Anterior cingulate cortex (tissue), 58 donors: ENCODE measurements at regions not wholly inside any gene's neighbourhood (a gene's known extent, or its start where the extent isn't known, plus 50 kb on each side); places are given as distances from the start of the nearest gene placed in this dataset.

ENCODE experiments used
- DNase-seq, 58 donors: peaks; one replicate each; lab custom pipeline; 2025; lab: John Stamatoyannopoulos, UW

GRCh38 chr4:30642567-30642966, 77.6 kb upstream of the PCDH7 start:
- DNase-seq, result no peak

DNA sequence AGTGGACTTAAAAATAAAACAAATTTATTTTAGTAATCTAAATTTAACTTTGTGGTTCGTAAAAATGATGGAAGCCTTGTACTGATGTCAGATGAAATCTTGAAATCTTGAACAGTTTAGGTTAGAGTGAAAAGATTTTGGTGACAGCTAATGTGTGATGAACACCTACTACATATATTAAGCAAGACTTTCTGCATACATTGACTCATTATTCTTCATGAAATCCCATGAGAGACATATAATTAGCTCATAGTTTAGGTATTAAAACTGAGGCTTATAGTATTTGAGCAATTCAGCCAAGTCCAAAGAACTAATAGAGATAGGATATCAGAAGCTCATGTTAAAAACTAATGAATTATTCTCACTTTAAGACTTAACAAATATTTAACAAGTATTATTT, 66.9 kb upstream of the PCDH7 start:
- no peak for DNase-seq

DNA sequence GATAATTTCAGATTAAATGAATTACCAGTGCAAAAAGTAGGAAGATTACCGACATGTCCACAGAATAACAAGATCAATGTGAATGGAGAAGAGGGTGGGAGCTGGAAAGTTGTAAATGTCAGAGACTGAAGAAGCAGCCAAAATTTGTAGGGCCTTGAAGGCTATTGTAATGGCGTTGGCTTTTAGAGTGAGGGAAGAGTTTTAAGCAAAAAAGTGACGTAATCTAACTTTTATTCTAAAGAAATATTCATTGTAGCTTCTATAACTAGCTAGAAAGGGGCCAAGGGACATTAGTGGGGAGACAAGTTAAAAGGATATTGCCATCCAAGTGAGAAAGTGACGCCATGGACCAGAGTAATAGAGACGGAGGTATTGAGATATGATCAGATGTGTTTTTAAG, 63.3 kb upstream of the PCDH7 start:
- no peak for DNase-seq

GRCh38 chr4:30667919-30668318, 52.2 kb upstream of the PCDH7 start:
- no peak for DNase-seq

GRCh38 chr4:30670206-30670605, 50.0 kb upstream of the PCDH7 start:
- no peak for DNase-seq
